ENCODE measurements at regions not wholly inside any gene's neighbourhood (a gene's known extent, or its start where the extent isn't known, plus 50 kb on each side); places are given as distances from the start of the nearest gene placed in this dataset.

- Mint-ChIP-seq H3K27me3 (peaks cover 39 to 40% of the 10 kb centered on the region in 2 donors), H3K27ac (no peak overlapping the region), H3K9me3 (peaks cover 5 to 9% (median 7%) of the 10 kb centered on the region in 3 donors), H3K4me1 (no peaks in the 10 kb centered on the region), H3K36me3 (no peaks in the 10 kb centered on the region), H3K4me3 (no peak overlapping the region)
- peaks cover 0 to 11% of the 10 kb centered on the region in 2 experiments for H3K27me3 ChIP-seq (replicated peaks in 1 of 2; ENCODE audit: control insufficient read depth in 2 of 2, extremely low read depth in 1 of 2, insufficient read depth in 2 of 2, low read length in 1 of 2)
- H3K27ac ChIP-seq (ENCODE audit: low read length): no peak overlapping the region
- WGBS (ENCODE audit: insufficient coverage): 100% methylated on average over 1 of the region's 5 CpGs
- ATAC-seq (replicated peaks in 1 of 4) (no peak), DNase-seq (no peak)
- no peak overlapping the region for H3K4me3 ChIP-seq (ENCODE audit: control insufficient read depth in 1 of 2, extremely low read depth in 1 of 2, low read length in 1 of 2)
- ChIA-PET CTCF (no interaction called here), POLR2A (no interaction called here)
- no peaks in the 10 kb centered on the region for H3K9me3 ChIP-seq
- H3K36me3 ChIP-seq (ENCODE audit: control insufficient read depth in 2 of 2, extremely low read depth in 1 of 2, insufficient read depth in 1 of 2, low read length in 1 of 2): no peaks in the 10 kb centered on the region
- H3K4me1 ChIP-seq (ENCODE audit: control insufficient read depth in 1 of 2, extremely low read depth in 1 of 2, insufficient read depth in 2 of 2, low read length in 2 of 2): no peaks in the 10 kb centered on the region
Observed at GRCh38 chr2:204268458-204268857, 276.8 kb upstream of the PARD3B start.

GRCh38 chr2:204268971-204269370 lies 276.3 kb upstream of the PARD3B start:
- no peaks in the 10 kb centered on the region for H3K9me3 ChIP-seq
- Mint-ChIP-seq H3K9me3 (peaks cover 5 to 9% (median 7%) of the 10 kb centered on the region in 3 donors), H3K27me3 (peaks cover 36 to 37% of the 10 kb centered on the region in 2 donors), H3K4me1 (no peaks in the 10 kb centered on the region), H3K36me3 (no peaks in the 10 kb centered on the region), H3K4me3 (no peak overlapping the region), H3K27ac (no peak overlapping the region)
- DNase-seq (no peak), ATAC-seq (replicated peaks in 1 of 4) (no peak)
- no peak overlapping the region for H3K27ac ChIP-seq (ENCODE audit: low read length)
- H3K36me3 ChIP-seq (ENCODE audit: control insufficient read depth in 2 of 2, extremely low read depth in 1 of 2, insufficient read depth in 1 of 2, low read length in 1 of 2): no peaks in the 10 kb centered on the region
- peaks cover 0 to 10% of the 10 kb centered on the region in 2 experiments for H3K27me3 ChIP-seq (replicated peaks in 1 of 2; ENCODE audit: control insufficient read depth in 2 of 2, extremely low read depth in 1 of 2, insufficient read depth in 2 of 2, low read length in 1 of 2)
- ChIA-PET POLR2A (no interaction called here), CTCF (no interaction called here)
- H3K4me1 ChIP-seq (ENCODE audit: control insufficient read depth in 1 of 2, extremely low read depth in 1 of 2, insufficient read depth in 2 of 2, low read length in 2 of 2): no peaks in the 10 kb centered on the region
- H3K4me3 ChIP-seq (ENCODE audit: control insufficient read depth in 1 of 2, extremely low read depth in 1 of 2, low read length in 1 of 2): no peak overlapping the region
- WGBS (ENCODE audit: insufficient coverage): 75% methylated on average over 2 of the region's 3 CpGs

- Mint-ChIP-seq H3K36me3 (no peaks in the 10 kb centered on the region), H3K27me3 (peaks cover 9 to 30% of the 10 kb centered on the region in 2 donors), H3K9me3 (peaks cover 5 to 9% (median 7%) of the 10 kb centered on the region in 3 donors), H3K27ac (no peak overlapping the region), H3K4me1 (no peaks in the 10 kb centered on the region), H3K4me3 (no peak overlapping the region)
- no peaks in the 10 kb centered on the region for H3K9me3 ChIP-seq
- 63% methylated on average over 2 of the region's 3 CpGs for WGBS (ENCODE audit: insufficient coverage)
- no peak for ATAC-seq (replicated peaks in 1 of 4)
- ChIA-PET CTCF (no interaction called here), POLR2A (no interaction called here)
- no peak for DNase-seq
- no peak overlapping the region for H3K27ac ChIP-seq (ENCODE audit: low read length)
- H3K4me3 ChIP-seq (ENCODE audit: control insufficient read depth in 1 of 2, extremely low read depth in 1 of 2, low read length in 1 of 2): no peak overlapping the region
- H3K27me3 ChIP-seq (replicated peaks in 1 of 2; ENCODE audit: control insufficient read depth in 2 of 2, extremely low read depth in 1 of 2, insufficient read depth in 2 of 2, low read length in 1 of 2): no peaks in the 10 kb centered on the region
- no peaks in the 10 kb centered on the region for H3K36me3 ChIP-seq (ENCODE audit: control insufficient read depth in 2 of 2, extremely low read depth in 1 of 2, insufficient read depth in 1 of 2, low read length in 1 of 2)
- H3K4me1 ChIP-seq (ENCODE audit: control insufficient read depth in 1 of 2, extremely low read depth in 1 of 2, insufficient read depth in 2 of 2, low read length in 2 of 2): no peaks in the 10 kb centered on the region
Observed at GRCh38 chr2:204272089-204272488, 273.2 kb upstream of the PARD3B start.

GRCh38 chr2:204272610-204273287 lies 272.5 kb upstream of the PARD3B start:
- H3K9me3 ChIP-seq: no peaks in the 10 kb centered on the region
- no peaks in the 10 kb centered on the region for H3K4me1 ChIP-seq (ENCODE audit: control insufficient read depth in 1 of 2, extremely low read depth in 1 of 2, insufficient read depth in 2 of 2, low read length in 2 of 2)
- WGBS (ENCODE audit: insufficient coverage): no CpG with 5 or more reads among the region's 2 CpGs
- Mint-ChIP-seq H3K9me3 (peaks cover 5 to 9% (median 7%) of the 10 kb centered on the region in 3 donors), H3K27me3 (peaks cover 9 to 33% of the 10 kb centered on the region in 2 donors), H3K36me3 (no peaks in the 10 kb centered on the region), H3K4me1 (no peaks in the 10 kb centered on the region), H3K4me3 (no peak overlapping the region), H3K27ac (no peak overlapping the region)
- ChIA-PET CTCF (interaction anchor here in 1 of 2 donors (1.5 kb wide), 1 partner anchor 11 kb away, joined by 5 read pairs; no protein-coding TSS in a partner anchor), POLR2A (no interaction called here)
- H3K27ac ChIP-seq (ENCODE audit: low read length): no peak overlapping the region
- no peak for DNase-seq
- H3K4me3 ChIP-seq (ENCODE audit: control insufficient read depth in 1 of 2, extremely low read depth in 1 of 2, low read length in 1 of 2): no peak overlapping the region
- no peaks in the 10 kb centered on the region for H3K36me3 ChIP-seq (ENCODE audit: control insufficient read depth in 2 of 2, extremely low read depth in 1 of 2, insufficient read depth in 1 of 2, low read length in 1 of 2)
- no peaks in the 10 kb centered on the region for H3K27me3 ChIP-seq (replicated peaks in 1 of 2; ENCODE audit: control insufficient read depth in 2 of 2, extremely low read depth in 1 of 2, insufficient read depth in 2 of 2, low read length in 1 of 2)
- no peak for ATAC-seq (replicated peaks in 1 of 4)

GRCh38 chr2:204274429-204274828 lies 270.8 kb upstream of the PARD3B start:
- Histone ChIP-seq H3K9me3 (no peaks in the 10 kb centered on the region), H3K27me3 (replicated peaks in 1 of 2; ENCODE audit: control insufficient read depth in 2 of 2, extremely low read depth in 1 of 2, insufficient read depth in 2 of 2, low read length in 1 of 2) (no peaks in the 10 kb centered on the region), H3K27ac (ENCODE audit: low read length) (no peak overlapping the region), H3K4me3 (ENCODE audit: control insufficient read depth in 1 of 2, extremely low read depth in 1 of 2, low read length in 1 of 2) (no peak overlapping the region), H3K36me3 (ENCODE audit: control insufficient read depth in 2 of 2, extremely low read depth in 1 of 2, insufficient read depth in 1 of 2, low read length in 1 of 2) (no peaks in the 10 kb centered on the region), H3K4me1 (ENCODE audit: control insufficient read depth in 1 of 2, extremely low read depth in 1 of 2, insufficient read depth in 2 of 2, low read length in 2 of 2) (no peaks in the 10 kb centered on the region)
- ATAC-seq (replicated peaks in 1 of 4) (no peak), DNase-seq (no peak)
- Mint-ChIP-seq H3K27ac (no peak overlapping the region), H3K4me3 (no peak overlapping the region), H3K9me3 (peaks cover 5 to 9% (median 7%) of the 10 kb centered on the region in 3 donors), H3K27me3 (peaks cover 14 to 33% of the 10 kb centered on the region in 2 donors), H3K4me1 (no peaks in the 10 kb centered on the region), H3K36me3 (no peaks in the 10 kb centered on the region)
- POLR2A ChIA-PET: no interaction called here
- CTCF ChIA-PET: interaction anchor here in 1 of 2 donors (1.5 kb wide), 1 partner anchor 13 kb away, joined by 5 read pairs; no protein-coding TSS in a partner anchor
- no CpG with 5 or more reads among the region's 2 CpGs for WGBS (ENCODE audit: insufficient coverage)

GRCh38 chr2:204274991-204275390 lies 270.3 kb upstream of the PARD3B start:
- Mint-ChIP-seq H3K36me3 (no peaks in the 10 kb centered on the region), H3K9me3 (peaks cover 5 to 9% (median 7%) of the 10 kb centered on the region in 3 donors), H3K27me3 (peaks cover 14 to 36% of the 10 kb centered on the region in 2 donors), H3K4me3 (no peak overlapping the region), H3K27ac (no peak overlapping the region), H3K4me1 (no peaks in the 10 kb centered on the region)
- DNase-seq (no peak), ATAC-seq (replicated peaks in 1 of 4) (no peak)
- ChIA-PET CTCF (no interaction called here), POLR2A (no interaction called here)
- H3K36me3 ChIP-seq (ENCODE audit: control insufficient read depth in 2 of 2, extremely low read depth in 1 of 2, insufficient read depth in 1 of 2, low read length in 1 of 2): no peaks in the 10 kb centered on the region
- H3K4me1 ChIP-seq (ENCODE audit: control insufficient read depth in 1 of 2, extremely low read depth in 1 of 2, insufficient read depth in 2 of 2, low read length in 2 of 2): no peaks in the 10 kb centered on the region
- no peaks in the 10 kb centered on the region for H3K9me3 ChIP-seq
- WGBS (ENCODE audit: insufficient coverage): no CpG with 5 or more reads among the region's 2 CpGs
- no peak overlapping the region for H3K27ac ChIP-seq (ENCODE audit: low read length)
- H3K4me3 ChIP-seq (ENCODE audit: control insufficient read depth in 1 of 2, extremely low read depth in 1 of 2, low read length in 1 of 2): no peak overlapping the region
- no peaks in the 10 kb centered on the region for H3K27me3 ChIP-seq (replicated peaks in 1 of 2; ENCODE audit: control insufficient read depth in 2 of 2, extremely low read depth in 1 of 2, insufficient read depth in 2 of 2, low read length in 1 of 2)

All from T-cell (primary cell).